ENCODE measurements at regions not wholly inside any gene's neighbourhood (a gene's known extent, or its start where the extent isn't known, plus 50 kb on each side); places are given as distances from the start of the nearest gene placed in this dataset.

GRCh38 chr2:71796174-71796593 is 342.8 kb downstream of the DYSF start:
- H3K27me3 ChIP-seq (ENCODE audit: insufficient read depth) = no peaks in the 10 kb centered on the region
- H4K20me1 ChIP-seq (replicated peaks; ENCODE audit: insufficient read depth) = no peaks in the 10 kb centered on the region
- no peak for ATAC-seq
- no peaks in the 10 kb centered on the region for H3K9me2 ChIP-seq (ENCODE audit: insufficient read depth)
- H3K27ac Mint-ChIP-seq = no peak overlapping the region
- H3K27me3 Mint-ChIP-seq (ENCODE audit: insufficient read depth, low read depth, poor library complexity) = peaks cover 7% of the 10 kb centered on the region
- H3K4me3 ChIP-seq = no peak overlapping the region
- H3K36me3 ChIP-seq (ENCODE audit: insufficient read depth) = no peaks in the 10 kb centered on the region
- DNase-seq (ENCODE audit: low spot score) = no peak
- no peaks in the 10 kb centered on the region for H3K36me3 Mint-ChIP-seq (ENCODE audit: low read depth)
- no peak overlapping the region for H3K4me3 Mint-ChIP-seq
- H3K9me3 Mint-ChIP-seq = no peaks in the 10 kb centered on the region
- H3K4me2 ChIP-seq = no peak overlapping the region
- H3F3A ChIP-seq (replicated peaks; ENCODE audit: low read depth) = no peaks in the 10 kb centered on the region
- no peak overlapping the region for H2AFZ ChIP-seq
- no peaks in the 10 kb centered on the region for H3K4me1 ChIP-seq (ENCODE audit: insufficient read depth)
- peaks cover 3% of the 10 kb centered on the region; the same call in 2 of the 3 replicates for H3K4me1 Mint-ChIP-seq
- no peaks in the 10 kb centered on the region for H3K79me2 ChIP-seq (replicated peaks; ENCODE audit: insufficient read depth)
- TF ChIP-seq NANOG (IDR thresholded peaks at IDR 0.05; ENCODE audit: borderline replicate concordance) (no peak), CTCF (conservative IDR thresholded peaks at IDR 0.05; ENCODE audit: low read depth in 2 of 2) (no peak), JUNB (IDR thresholded peaks at IDR 0.05; ENCODE audit: unreplicated experiment) (no peak), ZNF114 (CRISPR knock-in tag; IDR thresholded peaks at IDR 0.05) (no peak), EZH2 (IDR thresholded peaks at IDR 0.05; ENCODE audit: low read depth, unreplicated experiment) (no peak)
- TF ChIP-seq, protein P1, sequence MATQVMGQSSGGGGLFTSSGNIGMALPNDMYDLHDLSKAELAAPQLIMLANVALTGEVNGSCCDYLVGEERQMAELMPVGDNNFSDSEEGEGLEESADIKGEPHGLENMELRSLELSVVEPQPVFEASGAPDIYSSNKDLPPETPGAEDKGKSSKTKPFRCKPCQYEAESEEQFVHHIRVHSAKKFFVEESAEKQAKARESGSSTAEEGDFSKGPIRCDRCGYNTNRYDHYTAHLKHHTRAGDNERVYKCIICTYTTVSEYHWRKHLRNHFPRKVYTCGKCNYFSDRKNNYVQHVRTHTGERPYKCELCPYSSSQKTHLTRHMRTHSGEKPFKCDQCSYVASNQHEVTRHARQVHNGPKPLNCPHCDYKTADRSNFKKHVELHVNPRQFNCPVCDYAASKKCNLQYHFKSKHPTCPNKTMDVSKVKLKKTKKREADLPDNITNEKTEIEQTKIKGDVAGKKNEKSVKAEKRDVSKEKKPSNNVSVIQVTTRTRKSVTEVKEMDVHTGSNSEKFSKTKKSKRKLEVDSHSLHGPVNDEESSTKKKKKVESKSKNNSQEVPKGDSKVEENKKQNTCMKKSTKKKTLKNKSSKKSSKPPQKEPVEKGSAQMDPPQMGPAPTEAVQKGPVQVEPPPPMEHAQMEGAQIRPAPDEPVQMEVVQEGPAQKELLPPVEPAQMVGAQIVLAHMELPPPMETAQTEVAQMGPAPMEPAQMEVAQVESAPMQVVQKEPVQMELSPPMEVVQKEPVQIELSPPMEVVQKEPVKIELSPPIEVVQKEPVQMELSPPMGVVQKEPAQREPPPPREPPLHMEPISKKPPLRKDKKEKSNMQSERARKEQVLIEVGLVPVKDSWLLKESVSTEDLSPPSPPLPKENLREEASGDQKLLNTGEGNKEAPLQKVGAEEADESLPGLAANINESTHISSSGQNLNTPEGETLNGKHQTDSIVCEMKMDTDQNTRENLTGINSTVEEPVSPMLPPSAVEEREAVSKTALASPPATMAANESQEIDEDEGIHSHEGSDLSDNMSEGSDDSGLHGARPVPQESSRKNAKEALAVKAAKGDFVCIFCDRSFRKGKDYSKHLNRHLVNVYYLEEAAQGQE (IDR thresholded peaks at IDR 0.05; ENCODE audit: unreplicated experiment) = no peak
- no peak overlapping the region for H3K27ac ChIP-seq (ENCODE audit: low read depth)

DNA sequence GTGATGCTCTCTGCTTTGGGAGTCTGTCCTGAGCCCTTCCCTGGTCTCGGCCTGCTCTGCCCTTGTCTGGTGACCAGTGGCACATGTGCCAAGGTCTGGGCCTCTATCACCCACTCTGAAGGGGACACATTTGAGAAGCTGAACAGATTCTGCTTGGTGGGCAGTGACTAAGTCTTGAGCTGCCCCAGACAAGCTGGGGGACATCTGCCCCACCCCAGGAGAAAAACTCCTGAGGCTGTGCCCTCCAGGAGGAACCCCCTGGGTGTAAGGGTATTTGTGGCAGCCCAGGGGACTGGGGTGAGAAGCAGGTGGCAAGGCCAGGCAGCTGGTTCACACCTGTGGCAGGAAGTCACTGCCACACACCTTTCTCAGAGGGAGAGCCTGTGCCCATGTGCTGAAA is 342.1 kb downstream of the DYSF start:
- Mint-ChIP-seq H3K27me3 (ENCODE audit: insufficient read depth, low read depth, poor library complexity) (peaks cover 7% of the 10 kb centered on the region), H3K9me3 (no peaks in the 10 kb centered on the region), H3K4me3 (no peak overlapping the region), H3K27ac (no peak overlapping the region), H3K36me3 (ENCODE audit: low read depth) (no peaks in the 10 kb centered on the region), H3K4me1 (peaks cover 6% of the 10 kb centered on the region; the same call in 2 of the 3 replicates)
- TF ChIP-seq NANOG (IDR thresholded peaks at IDR 0.05; ENCODE audit: borderline replicate concordance) = no peak
- TF ChIP-seq JUNB (IDR thresholded peaks at IDR 0.05; ENCODE audit: unreplicated experiment) = no peak
- Histone ChIP-seq H3K27me3 (ENCODE audit: insufficient read depth) (no peaks in the 10 kb centered on the region), H3K4me2 (no peak overlapping the region), H3K4me3 (no peak overlapping the region), H3K4me1 (ENCODE audit: insufficient read depth) (no peaks in the 10 kb centered on the region), H4K20me1 (replicated peaks; ENCODE audit: insufficient read depth) (no peaks in the 10 kb centered on the region), H3K36me3 (ENCODE audit: insufficient read depth) (no peaks in the 10 kb centered on the region), H3F3A (replicated peaks; ENCODE audit: low read depth) (no peaks in the 10 kb centered on the region), H2AFZ (no peak overlapping the region), H3K79me2 (replicated peaks; ENCODE audit: insufficient read depth) (no peaks in the 10 kb centered on the region), H3K9me2 (ENCODE audit: insufficient read depth) (no peaks in the 10 kb centered on the region; the same call in 1 of the 2 replicates), H3K27ac (ENCODE audit: low read depth) (no peak overlapping the region)
- ATAC-seq (no peak), DNase-seq (ENCODE audit: low spot score) (no peak)
